ENCODE measurements at regions not wholly inside any gene's neighbourhood (a gene's known extent, or its start where the extent isn't known, plus 50 kb on each side); places are given as distances from the start of the nearest gene placed in this dataset.
"Not testable (repeated sequence)": the region's sequence is repeated elsewhere in the genome, so short reads cannot be mapped to it uniquely, and the experiment has no call there.

DNA sequence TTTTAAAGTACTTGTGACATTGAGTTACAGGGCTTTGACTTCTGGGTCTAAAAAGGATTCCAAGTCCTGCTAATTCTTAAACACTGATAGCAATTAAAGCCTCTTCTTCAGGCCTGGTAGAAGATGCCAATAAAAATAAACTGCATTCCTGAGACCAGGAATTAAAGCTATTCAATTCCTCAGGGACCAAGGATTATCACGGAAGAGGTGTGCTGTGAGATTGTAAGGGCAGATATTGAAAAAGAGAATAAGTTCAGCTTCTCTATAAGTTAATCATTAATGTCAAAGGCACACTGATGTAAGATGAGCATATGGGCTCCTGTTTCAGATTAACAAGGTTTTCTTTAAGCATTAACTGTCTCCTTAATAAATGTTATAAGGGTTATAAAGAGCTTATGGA is 611.3 kb downstream of the SI start:
- DNase-seq = no peak

DNA sequence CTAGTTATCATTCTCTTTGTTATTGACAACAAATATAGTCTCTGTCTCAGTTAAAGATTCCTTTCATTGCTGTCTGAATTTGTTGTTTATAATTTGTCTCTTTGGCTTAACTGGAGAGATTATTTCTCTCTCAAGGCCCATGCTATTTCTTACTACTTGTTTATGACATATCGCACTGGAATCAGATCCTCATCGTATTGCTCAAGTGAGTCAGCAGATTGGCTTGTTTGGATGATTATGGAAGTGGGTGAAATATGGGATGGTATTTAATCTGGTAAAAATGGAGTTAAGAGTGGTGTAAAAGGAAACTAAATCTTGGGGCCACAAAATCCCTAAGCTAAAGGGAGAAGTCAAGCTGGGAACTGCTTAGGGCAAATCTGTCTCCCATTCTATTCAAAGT is 613.1 kb downstream of the SI start:
- peak in 1 of 3 donors; percentile 30 for DNase-seq

DNA sequence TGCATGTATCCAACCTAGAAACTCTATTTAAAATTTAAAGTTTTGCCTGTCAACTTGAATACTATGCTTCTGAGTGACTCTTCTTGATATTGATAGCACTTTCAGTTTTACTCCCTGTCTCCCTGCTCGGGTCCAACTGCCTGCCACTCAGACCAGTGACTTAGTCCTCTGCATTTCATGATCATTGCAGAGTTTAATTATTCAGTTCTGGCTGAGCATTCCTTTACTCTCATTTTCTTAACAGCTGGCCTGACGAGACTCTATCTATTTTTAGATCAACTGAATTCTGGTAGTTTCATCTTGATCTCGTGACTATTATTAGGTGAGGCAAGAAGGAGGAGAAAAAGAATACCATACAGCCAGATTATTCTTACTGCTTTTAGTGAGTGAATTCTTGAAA is 617.4 kb downstream of the SI start:
- no peak for DNase-seq

DNA sequence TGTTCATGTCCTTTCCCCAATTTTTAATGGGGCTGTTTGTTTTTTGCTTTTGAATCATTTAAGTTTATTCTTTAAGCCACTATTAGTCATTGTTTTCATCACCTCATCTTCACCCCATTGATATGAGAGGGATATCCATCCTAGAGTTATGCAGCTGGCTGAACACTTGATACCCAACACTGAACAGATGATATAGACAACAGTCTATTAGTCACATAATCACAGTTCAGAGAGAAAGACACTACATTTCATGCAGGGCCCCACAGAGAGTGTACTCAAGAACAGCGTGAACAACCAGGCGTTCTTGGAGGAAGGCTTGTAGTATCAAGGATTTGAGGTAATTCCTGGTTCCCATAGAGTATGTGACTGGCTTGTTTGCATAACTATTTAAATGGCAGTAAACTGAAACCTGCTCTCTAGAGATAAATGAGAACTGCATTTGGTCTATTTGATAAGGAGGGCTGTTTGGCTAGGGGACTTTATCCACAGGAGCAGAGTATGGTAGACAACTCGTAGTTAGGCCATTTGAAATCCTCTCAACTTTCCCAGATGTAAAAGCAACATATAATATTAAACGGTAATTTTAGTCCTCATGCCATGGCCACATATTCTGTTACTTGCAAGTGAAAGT is 618.7 kb downstream of the SI start:
- DNase-seq = no peak

GRCh38 chr3:164458986-164459385 is 619.3 kb downstream of the SI start:
- peak in 1 of 3 donors; percentile 25 for DNase-seq

- no peak for DNase-seq
These were observed 624.6 kb downstream of the SI start for GRCh38 chr3:164453714-164454113.

GRCh38 chr3:164452707-164453106 is 625.6 kb downstream of the SI start:
- no peak for DNase-seq

DNA sequence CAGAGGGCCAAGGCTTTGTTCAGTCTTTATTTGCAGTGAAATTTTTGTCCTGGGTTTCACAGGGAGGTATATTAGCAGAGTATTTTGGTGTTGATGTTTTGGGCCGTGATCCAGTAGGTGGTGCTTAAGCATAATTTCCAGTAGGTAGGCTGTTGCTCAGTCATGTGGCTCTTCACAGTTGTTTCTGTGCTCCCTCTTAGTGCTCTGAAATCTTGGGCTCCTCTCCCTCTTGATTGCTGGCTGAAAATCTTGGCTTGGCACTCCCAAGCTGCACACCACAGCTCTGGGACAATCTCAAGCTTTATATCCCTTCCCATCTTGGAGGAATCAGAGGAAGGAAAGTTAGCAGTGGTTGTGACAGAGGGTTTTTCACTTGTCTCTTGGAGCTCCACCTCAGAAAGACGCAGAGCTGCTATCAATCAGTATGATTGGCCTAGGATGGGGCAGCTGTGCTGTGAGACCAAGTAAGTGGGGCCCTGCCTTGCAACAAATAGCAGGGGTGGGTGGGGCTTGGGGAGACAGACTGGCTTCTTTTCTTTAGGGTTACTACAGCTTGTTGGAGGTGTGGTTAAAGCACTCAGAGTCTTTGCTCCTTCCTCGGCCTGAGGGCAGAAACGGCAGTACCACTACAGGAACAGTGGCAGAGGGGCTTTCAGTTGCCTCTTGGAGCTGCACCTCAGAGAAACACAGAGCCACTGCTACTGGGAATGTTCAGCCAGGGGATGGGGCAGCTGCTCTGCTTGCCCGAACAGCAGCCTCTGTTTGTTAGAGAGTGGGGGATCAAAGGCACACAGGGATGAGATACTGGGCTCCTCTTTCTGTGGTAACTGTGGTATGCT is 627.0 kb downstream of the SI start:
- DNase-seq = peak in 1 of 3 donors; percentile 5

- no peak for DNase-seq
These were observed 627.9 kb downstream of the SI start for GRCh38 chr3:164450276-164450905.

- DNase-seq = no peak
These were observed 659.1 kb downstream of the SI start for GRCh38 chr3:164419220-164419619.

GRCh38 chr3:164418414-164418813 is 659.9 kb downstream of the SI start:
- DNase-seq = peak in 1 of 3 donors; percentile 36

DNA sequence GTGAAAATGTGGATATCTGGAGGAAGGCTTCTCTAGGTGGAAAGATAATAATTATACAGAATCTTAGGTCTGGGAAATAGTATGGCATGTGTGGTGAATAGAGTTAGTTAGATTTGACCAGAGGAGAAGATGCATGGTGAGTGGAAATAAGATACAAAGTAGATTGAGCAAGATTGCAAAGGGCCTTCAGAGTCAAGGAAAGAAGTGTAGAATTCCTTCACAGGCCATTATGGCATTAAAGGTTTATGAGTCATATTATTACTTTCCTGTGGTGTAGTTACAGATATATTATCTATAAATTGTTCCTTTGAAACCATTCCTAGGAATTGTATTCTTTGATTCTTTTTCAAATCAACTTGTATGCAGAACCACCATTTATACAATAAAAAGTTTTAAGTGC is 660.3 kb downstream of the SI start:
- DNase-seq = no peak

GRCh38 chr3:164416491-164417222 is 661.6 kb downstream of the SI start:
- DNase-seq = peak in 1 of 3 donors; percentile 15

GRCh38 chr3:164408326-164408725 is 670.0 kb downstream of the SI start:
- no peak for DNase-seq

GRCh38 chr3:164407111-164407510 is 671.2 kb downstream of the SI start:
- DNase-seq = no peak

DNA sequence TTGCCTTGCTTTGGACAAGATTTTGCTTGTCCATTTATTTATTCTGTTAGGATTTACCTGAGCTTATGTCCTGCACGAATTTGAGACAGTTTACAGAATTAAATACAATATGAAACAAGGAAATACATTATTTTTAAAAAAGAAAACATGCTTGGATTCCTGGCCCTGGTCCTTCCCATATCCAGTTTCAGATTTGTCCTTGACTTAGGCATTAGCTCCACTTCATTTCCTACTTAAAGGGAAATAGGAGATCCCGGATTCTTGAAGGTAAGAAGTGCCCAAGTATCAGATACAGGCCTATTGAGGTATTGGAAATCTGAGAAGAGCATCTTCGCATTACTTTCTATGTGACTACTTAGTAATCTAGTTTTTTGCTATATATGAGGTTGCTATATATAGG is 672.0 kb downstream of the SI start:
- DNase-seq = no peak

DNA sequence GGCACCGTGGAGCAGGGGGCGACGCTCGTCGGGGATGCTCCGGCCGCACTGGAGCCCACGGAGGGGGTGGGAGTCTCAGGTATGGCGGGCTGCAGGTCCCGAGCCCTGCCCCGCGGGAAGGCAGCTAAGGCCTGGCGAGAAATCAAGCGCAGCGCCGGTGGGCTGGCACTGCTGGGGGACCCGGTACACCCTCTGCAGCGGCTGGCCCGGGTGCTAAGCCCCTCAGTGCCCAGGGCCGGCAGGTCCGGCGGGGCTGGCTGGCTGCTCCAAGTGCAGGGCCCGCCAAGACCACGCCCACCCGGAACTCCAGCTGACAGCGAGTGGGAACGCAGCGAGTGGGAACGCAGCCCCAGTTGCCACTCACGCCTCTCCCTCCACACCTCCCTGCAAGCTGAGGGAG is 676.4 kb downstream of the SI start:
- DNase-seq = no peak

DNA sequence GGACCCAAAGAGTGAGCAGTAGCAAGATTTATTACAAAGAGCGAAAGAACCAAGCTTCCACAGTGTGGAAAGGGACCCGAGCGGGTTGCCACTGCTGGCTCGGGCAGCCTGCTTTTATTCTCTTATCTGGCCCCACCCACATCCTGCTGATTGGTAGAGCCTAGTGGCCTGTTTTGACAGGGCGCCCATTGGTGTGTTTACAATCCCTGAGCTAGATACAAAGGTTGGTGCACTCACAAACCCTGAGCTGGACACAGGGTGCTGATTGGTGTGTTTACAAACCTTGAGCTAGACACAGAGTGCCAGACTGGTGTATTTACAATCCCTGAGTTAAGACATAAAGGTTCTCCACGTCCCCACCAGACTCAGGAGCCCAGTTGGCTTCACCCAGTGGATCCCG is 676.9 kb downstream of the SI start:
- DNase-seq = not testable (repeated sequence)

DNA sequence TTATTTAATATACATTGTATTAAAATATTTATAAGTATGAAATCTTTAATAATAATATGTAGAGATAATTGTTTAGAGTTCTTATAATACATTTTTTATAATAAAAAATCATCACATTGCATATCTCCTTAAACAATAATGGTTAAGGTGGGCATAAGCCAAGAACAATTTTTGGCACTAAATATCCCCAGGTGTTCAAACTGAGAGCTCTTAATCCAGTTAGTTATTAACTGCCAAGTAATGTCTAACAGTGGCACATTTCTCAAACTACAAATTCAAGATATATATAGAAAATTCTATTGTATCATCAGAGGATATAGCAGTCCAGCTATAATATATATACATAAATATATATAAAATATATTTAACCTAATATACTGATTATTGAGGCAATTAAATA is 680.8 kb downstream of the SI start:
- DNase-seq = no peak

GRCh38 chr3:164393171-164393570 is 685.1 kb downstream of the SI start:
- DNase-seq = no peak

- DNase-seq = no peak
These were observed 688.2 kb downstream of the SI start for GRCh38 chr3:164390046-164390445.

GRCh38 chr3:164387236-164387635 is 691.1 kb downstream of the SI start:
- DNase-seq = no peak

All from muscle of back (tissue), 3 donors.